SK-N-SH treated with all-trans-retinoic acid at 6 μM for 48 hours (cell line): ENCODE measurements at regions not wholly inside any gene's neighbourhood (a gene's known extent, or its start where the extent isn't known, plus 50 kb on each side); places are given as distances from the start of the nearest gene placed in this dataset.

Source experiments
- ATAC-seq: fragments of 200-7000 bp; cut with Tn5 transposase; 3 replicates; pipeline ENCODE4 v1.9.1; 2020; ENCODE audit warnings: mild to moderate bottlenecking, moderate library complexity
- ARNTL ChIP-seq: fragments of 450-650 bp; formaldehyde crosslinking; IDR thresholded peaks from 2 replicates; pipeline ENCODE4 v1.5.0; 2020; ENCODE audit warnings: low read depth, mild to moderate bottlenecking, moderate library complexity, borderline replicate concordance
- BACH2 ChIP-seq: fragments of 250-450 bp; sonication (Bioruptor Pico); IDR thresholded peaks from 2 replicates; pipeline ENCODE4 v1.9.0; 2021; ENCODE audit warnings: mild to moderate bottlenecking, borderline replicate concordance
- CSDC2 ChIP-seq: fragments of 250-450 bp; sonication (Bioruptor Pico); IDR thresholded peaks from 2 replicates; pipeline ENCODE4 v1.5.0; 2020; ENCODE audit warnings: mild to moderate bottlenecking, moderate library complexity
- ESRRG ChIP-seq: fragments of 250-450 bp; sonication (Bioruptor Pico); IDR thresholded peaks from 2 replicates; pipeline ENCODE4 v1.6.1; 2021; ENCODE audit warnings: mild to moderate bottlenecking
- GLIS3 ChIP-seq: fragments of 250-450 bp; sonication (Bioruptor Pico); IDR thresholded peaks from 2 replicates; pipeline ENCODE4 v1.5.0; 2020; ENCODE audit warnings: mild to moderate bottlenecking, moderate library complexity
- ISL1 ChIP-seq: fragments of 250-450 bp; sonication (Bioruptor Pico); IDR thresholded peaks from 2 replicates; pipeline ENCODE4 v2.1.2; 2022; ENCODE audit warnings: mild to moderate bottlenecking, moderate library complexity
- OSR1 ChIP-seq: fragments of 250-450 bp; sonication (Bioruptor Pico); IDR thresholded peaks from 2 replicates; pipeline ENCODE4 v1.8.0; 2022; ENCODE audit warnings: moderate library complexity, mild to moderate bottlenecking, inconsistent platforms
- PPARA ChIP-seq: fragments of 250-450 bp; sonication (Bioruptor Pico); IDR thresholded peaks from 2 replicates; pipeline ENCODE4 v1.5.0; 2020; ENCODE audit warnings: mild to moderate bottlenecking, borderline replicate concordance
- RARB ChIP-seq: fragments of 250-450 bp; sonication (Bioruptor Pico); IDR thresholded peaks from 2 replicates; pipeline ENCODE4 v1.8.0; 2021; ENCODE audit warnings: mild to moderate bottlenecking, moderate library complexity
- SNAI2 ChIP-seq: fragments of 250-450 bp; sonication (Bioruptor Pico); IDR thresholded peaks from 2 replicates; pipeline ENCODE4 v1.5.0; 2020; ENCODE audit warnings: mild to moderate bottlenecking, moderate library complexity
- TCF4 ChIP-seq: fragments of 250-450 bp; sonication (Bioruptor Pico); IDR thresholded peaks from 2 replicates; pipeline ENCODE4 v1.8.0; 2021; ENCODE audit warnings: mild to moderate bottlenecking, moderate library complexity, borderline replicate concordance
- TOX ChIP-seq: fragments of 250-450 bp; sonication (Bioruptor Pico); IDR thresholded peaks from 2 replicates; pipeline ENCODE4 v1.8.0; 2021; ENCODE audit warnings: mild to moderate bottlenecking, moderate library complexity, borderline replicate concordance
- ZFP3 ChIP-seq: fragments of 250-450 bp; sonication (Bioruptor Pico); IDR thresholded peaks from 2 replicates; pipeline ENCODE4 v1.5.0; 2020; ENCODE audit warnings: mild to moderate bottlenecking, moderate library complexity
- ZFP30 ChIP-seq: fragments of 450-650 bp; formaldehyde crosslinking; IDR thresholded peaks from 2 replicates; pipeline ENCODE4 v1.5.0; 2022; ENCODE audit warnings: mild to moderate bottlenecking, moderate library complexity
- ZNF565 ChIP-seq: fragments of 450-650 bp; formaldehyde crosslinking; conservative IDR thresholded peaks from 2 replicates; pipeline ENCODE4 v1.5.0; 2020; ENCODE audit warnings: low read depth, mild to moderate bottlenecking, moderate library complexity
- ZNF70 ChIP-seq: fragments of 450-650 bp; formaldehyde crosslinking; IDR thresholded peaks from 2 replicates; pipeline ENCODE4 v1.5.0; 2020; ENCODE audit warnings: mild to moderate bottlenecking, moderate library complexity
- ZNF8 ChIP-seq: fragments of 450-650 bp; formaldehyde crosslinking; IDR thresholded peaks from 2 replicates; pipeline ENCODE4 v1.5.0; 2020; ENCODE audit warnings: mild to moderate bottlenecking, moderate library complexity
- TF ChIP-seq, protein P1 (sequence below): fragments of 250-450 bp; sonication (Bioruptor Pico); IDR thresholded peaks from 2 replicates; pipeline ENCODE4 v1.5.1; 2020; ENCODE audit warnings: low read depth, mild to moderate bottlenecking, moderate library complexity
- TF ChIP-seq, protein P2 (sequence below): fragments of 250-450 bp; sonication (Bioruptor Pico); IDR thresholded peaks from 2 replicates; pipeline ENCODE4 v1.8.0; 2021; ENCODE audit warnings: low read depth, mild to moderate bottlenecking, moderate library complexity, borderline replicate concordance
- TF ChIP-seq, protein P3 (sequence below): fragments of 250-450 bp; sonication (Bioruptor Pico); IDR thresholded peaks from 2 replicates; pipeline ENCODE4 v1.5.1; 2021; ENCODE audit warnings: mild to moderate bottlenecking, moderate library complexity
- TF ChIP-seq, protein P4 (sequence below): fragments of 250-450 bp; sonication (Bioruptor Pico); IDR thresholded peaks from 2 replicates; pipeline ENCODE4 v1.5.0; 2020; ENCODE audit warnings: mild to moderate bottlenecking, moderate library complexity
- TF ChIP-seq, protein P5 (sequence below): fragments of 250-450 bp; sonication (Bioruptor Pico); IDR thresholded peaks from 2 replicates; pipeline ENCODE4 v1.8.0; 2020; ENCODE audit warnings: mild to moderate bottlenecking, moderate library complexity, borderline replicate concordance

DNA sequence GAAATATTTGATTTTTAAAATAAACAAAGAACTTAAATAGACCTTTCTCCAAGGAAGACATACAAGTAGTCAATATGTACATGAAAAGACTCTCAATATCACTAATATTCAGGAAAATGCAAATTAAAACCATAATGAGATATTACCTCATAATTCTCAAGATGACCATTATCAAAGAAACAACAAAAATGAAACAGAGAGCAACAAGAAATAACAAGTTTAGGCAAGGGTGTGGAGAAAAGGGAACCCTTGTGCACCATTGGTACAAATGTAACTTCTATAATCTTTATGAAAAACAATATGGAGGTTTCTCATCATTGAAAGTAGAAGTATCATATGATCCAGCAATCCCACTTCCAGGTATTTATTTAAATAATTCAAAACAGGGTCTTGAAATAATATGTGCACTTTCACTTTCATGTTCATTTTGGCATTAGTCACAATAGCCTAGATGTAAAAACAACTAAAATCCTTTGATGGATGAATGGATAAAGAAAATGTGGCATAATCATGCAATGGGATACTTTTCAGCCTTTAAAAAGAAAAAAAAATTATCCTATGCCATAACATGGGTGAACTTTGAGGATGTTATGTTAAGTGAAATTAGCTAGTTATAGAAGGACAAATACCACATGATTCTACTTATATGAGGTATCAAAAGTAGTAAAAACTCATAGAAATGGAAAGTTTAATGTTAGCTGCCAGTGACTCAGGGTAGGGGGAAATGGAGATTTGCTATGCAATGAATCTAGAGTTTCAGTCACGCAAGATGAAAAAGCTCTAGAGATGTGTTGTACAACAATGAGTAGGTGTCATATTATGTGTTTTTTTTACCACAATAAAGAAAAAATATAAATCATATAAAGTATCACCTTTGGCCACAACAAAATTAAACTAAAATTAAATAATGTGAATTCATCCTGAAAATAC, 114.5 kb upstream of the LYPLAL1 start:
- no peak for ATAC-seq
- TF ChIP-seq SNAI2 (CRISPR knock-in tag): no peak
- no peak for TF ChIP-seq ZNF70
- TF ChIP-seq, protein P1, sequence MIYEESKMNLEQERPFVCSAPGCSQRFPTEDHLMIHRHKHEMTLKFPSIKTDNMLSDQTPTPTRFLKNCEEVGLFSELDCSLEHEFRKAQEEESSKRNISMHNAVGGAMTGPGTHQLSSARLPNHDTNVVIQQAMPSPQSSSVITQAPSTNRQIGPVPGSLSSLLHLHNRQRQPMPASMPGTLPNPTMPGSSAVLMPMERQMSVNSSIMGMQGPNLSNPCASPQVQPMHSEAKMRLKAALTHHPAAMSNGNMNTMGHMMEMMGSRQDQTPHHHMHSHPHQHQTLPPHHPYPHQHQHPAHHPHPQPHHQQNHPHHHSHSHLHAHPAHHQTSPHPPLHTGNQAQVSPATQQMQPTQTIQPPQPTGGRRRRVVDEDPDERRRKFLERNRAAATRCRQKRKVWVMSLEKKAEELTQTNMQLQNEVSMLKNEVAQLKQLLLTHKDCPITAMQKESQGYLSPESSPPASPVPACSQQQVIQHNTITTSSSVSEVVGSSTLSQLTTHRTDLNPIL (CRISPR knock-in tag): no peak
- no peak for TF ChIP-seq CSDC2
- no peak for TF ChIP-seq ESRRG
- TF ChIP-seq, protein P2, sequence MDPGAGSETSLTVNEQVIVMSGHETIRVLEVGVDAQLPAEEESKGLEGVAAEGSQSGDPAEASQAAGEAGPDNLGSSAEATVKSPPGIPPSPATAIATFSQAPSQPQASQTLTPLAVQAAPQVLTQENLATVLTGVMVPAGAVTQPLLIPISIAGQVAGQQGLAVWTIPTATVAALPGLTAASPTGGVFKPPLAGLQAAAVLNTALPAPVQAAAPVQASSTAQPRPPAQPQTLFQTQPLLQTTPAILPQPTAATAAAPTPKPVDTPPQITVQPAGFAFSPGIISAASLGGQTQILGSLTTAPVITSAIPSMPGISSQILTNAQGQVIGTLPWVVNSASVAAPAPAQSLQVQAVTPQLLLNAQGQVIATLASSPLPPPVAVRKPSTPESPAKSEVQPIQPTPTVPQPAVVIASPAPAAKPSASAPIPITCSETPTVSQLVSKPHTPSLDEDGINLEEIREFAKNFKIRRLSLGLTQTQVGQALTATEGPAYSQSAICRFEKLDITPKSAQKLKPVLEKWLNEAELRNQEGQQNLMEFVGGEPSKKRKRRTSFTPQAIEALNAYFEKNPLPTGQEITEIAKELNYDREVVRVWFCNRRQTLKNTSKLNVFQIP (CRISPR knock-in tag): no peak
- no peak for TF ChIP-seq TOX

DNA sequence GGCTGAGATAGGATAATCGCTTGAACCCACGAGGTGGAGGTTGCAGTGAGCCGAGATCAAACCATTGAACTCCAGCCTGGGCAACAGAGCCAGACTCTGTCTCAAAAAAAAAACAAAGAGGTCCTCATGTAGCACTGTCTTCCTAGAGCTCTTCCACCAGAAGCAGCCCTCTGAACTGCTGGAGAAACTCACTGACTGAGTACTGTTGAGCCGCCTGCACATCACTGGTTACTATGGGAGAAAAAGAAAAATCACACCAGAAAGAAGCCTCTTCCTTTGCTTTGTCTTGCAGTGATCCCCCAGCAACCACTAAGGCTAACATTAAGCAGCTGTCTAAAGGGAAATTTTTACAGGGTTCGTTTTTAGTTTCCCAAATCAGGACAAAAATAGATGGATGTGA, 112.9 kb upstream of the LYPLAL1 start:
- ATAC-seq: no peak
- TF ChIP-seq, protein P3, sequence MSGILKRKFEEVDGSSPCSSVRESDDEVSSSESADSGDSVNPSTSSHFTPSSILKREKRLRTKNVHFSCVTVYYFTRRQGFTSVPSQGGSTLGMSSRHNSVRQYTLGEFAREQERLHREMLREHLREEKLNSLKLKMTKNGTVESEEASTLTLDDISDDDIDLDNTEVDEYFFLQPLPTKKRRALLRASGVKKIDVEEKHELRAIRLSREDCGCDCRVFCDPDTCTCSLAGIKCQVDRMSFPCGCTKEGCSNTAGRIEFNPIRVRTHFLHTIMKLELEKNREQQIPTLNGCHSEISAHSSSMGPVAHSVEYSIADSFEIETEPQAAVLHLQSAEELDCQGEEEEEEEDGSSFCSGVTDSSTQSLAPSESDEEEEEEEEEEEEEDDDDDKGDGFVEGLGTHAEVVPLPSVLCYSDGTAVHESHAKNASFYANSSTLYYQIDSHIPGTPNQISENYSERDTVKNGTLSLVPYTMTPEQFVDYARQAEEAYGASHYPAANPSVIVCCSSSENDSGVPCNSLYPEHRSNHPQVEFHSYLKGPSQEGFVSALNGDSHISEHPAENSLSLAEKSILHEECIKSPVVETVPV (CRISPR knock-in tag): no peak

DNA sequence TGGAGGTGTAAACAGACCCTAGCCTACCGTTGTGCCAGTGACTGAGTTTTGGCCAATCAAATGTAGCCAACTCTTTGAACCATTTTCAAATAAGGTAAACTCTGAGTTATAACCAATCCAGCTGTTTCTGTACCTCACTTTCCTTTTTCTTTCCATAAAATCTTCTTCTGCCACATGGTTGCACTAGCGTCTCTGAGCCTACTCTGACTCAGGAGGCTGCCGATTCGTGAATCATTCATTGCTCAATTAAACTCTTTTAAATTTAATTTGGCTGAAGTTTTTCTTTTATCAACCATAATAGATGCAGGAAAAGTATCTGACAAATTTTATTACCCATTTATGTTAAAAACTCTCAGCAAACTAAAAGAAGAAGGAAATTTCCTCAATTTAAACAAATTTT, 111.5 kb upstream of the LYPLAL1 start:
- TF ChIP-seq ZNF565 (CRISPR knock-in tag) (no peak), RARB (CRISPR knock-in tag) (no peak), TOX (no peak), TCF4 (CRISPR knock-in tag) (no peak), OSR1 (no peak), SNAI2 (CRISPR knock-in tag) (no peak), ZNF70 (no peak), ZFP30 (CRISPR knock-in tag) (no peak), ISL1 (no peak), BACH2 (CRISPR knock-in tag) (no peak), ARNTL (CRISPR knock-in tag) (no peak), ZNF8 (CRISPR knock-in tag) (no peak), ZFP3 (no peak), PPARA (CRISPR knock-in tag) (no peak), CSDC2 (no peak), GLIS3 (CRISPR knock-in tag) (no peak), ESRRG (no peak)
- TF ChIP-seq, protein P4, sequence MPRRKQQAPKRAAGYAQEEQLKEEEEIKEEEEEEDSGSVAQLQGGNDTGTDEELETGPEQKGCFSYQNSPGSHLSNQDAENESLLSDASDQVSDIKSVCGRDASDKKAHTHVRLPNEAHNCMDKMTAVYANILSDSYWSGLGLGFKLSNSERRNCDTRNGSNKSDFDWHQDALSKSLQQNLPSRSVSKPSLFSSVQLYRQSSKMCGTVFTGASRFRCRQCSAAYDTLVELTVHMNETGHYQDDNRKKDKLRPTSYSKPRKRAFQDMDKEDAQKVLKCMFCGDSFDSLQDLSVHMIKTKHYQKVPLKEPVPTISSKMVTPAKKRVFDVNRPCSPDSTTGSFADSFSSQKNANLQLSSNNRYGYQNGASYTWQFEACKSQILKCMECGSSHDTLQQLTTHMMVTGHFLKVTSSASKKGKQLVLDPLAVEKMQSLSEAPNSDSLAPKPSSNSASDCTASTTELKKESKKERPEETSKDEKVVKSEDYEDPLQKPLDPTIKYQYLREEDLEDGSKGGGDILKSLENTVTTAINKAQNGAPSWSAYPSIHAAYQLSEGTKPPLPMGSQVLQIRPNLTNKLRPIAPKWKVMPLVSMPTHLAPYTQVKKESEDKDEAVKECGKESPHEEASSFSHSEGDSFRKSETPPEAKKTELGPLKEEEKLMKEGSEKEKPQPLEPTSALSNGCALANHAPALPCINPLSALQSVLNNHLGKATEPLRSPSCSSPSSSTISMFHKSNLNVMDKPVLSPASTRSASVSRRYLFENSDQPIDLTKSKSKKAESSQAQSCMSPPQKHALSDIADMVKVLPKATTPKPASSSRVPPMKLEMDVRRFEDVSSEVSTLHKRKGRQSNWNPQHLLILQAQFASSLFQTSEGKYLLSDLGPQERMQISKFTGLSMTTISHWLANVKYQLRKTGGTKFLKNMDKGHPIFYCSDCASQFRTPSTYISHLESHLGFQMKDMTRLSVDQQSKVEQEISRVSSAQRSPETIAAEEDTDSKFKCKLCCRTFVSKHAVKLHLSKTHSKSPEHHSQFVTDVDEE (CRISPR knock-in tag): no peak
- TF ChIP-seq, protein P1 (CRISPR knock-in tag): no peak
- TF ChIP-seq, protein P5, sequence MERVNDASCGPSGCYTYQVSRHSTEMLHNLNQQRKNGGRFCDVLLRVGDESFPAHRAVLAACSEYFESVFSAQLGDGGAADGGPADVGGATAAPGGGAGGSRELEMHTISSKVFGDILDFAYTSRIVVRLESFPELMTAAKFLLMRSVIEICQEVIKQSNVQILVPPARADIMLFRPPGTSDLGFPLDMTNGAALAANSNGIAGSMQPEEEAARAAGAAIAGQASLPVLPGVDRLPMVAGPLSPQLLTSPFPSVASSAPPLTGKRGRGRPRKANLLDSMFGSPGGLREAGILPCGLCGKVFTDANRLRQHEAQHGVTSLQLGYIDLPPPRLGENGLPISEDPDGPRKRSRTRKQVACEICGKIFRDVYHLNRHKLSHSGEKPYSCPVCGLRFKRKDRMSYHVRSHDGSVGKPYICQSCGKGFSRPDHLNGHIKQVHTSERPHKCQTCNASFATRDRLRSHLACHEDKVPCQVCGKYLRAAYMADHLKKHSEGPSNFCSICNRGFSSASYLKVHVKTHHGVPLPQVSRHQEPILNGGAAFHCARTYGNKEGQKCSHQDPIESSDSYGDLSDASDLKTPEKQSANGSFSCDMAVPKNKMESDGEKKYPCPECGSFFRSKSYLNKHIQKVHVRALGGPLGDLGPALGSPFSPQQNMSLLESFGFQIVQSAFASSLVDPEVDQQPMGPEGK (CRISPR knock-in tag): no peak
- TF ChIP-seq, all 23 proteins: peak for 0
- ATAC-seq: no peak
